ENCODE measurements at regions not wholly inside any gene's neighbourhood (a gene's known extent, or its start where the extent isn't known, plus 50 kb on each side); places are given as distances from the start of the nearest gene placed in this dataset.

DNA sequence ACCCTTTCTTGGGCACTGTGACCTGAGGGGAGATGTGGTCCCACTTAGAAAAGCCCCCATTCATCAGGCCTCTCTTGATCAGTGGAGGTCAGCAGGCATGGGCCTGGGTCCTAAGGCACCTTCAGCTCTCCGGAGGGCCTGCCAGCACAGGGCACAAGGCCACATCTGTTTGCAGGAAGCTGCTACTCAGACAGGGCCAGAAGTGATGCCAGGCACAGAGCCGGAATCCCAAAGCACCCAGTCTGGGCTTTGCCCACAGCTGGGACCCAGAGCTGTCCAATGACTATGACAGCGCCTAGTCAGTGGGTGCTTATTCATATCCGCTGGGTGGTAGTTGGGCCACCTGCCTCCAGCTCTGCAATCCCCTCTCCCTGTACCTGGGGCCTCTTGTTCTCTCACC lies 63.2 kb upstream of the ELN start:
- no peak for ATAC-seq
- DNase-seq = no peak

DNA sequence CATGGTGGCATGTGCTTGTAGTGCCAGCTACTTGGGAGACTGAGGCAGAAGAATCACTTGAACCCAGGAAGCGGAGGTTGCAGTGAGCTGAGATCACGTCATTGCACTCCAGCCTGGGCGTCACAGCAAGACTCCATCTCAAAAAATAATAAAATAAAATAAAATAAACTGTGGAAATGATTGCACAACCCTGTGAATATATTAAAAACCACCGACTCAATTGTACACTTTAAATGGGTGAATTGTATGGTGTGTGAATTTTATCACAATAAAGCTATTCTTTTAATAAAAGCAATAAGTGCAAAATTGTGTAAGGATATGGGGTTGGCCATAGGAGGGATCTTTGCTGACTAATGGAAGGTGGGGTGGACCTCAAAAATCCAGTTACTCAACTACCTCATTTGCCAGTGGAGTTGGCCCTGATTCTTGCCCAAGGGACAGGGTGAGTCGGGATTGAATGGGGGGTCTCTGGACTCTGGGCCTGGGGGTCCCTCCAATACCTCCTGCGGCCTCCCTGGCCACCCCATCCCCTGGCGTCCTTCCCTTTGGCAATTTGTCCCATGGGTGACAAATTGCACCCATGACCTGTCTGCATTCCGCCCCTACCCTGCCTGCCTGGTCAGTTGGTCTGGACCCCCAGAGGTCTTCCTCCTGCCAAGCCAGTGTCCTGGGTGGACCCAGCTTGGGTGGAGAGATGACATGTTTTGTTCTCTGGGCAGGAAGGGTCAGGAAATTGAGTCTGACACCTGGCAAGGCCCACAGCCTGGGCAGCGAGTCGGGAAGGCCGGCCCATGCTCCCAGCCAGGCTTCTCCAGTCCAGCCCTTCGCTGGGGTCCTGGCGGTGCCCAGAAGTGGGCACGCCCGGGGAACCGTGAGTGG lies 61.7 kb upstream of the ELN start:
- ATAC-seq = no peak
- DNase-seq = no peak

DNA sequence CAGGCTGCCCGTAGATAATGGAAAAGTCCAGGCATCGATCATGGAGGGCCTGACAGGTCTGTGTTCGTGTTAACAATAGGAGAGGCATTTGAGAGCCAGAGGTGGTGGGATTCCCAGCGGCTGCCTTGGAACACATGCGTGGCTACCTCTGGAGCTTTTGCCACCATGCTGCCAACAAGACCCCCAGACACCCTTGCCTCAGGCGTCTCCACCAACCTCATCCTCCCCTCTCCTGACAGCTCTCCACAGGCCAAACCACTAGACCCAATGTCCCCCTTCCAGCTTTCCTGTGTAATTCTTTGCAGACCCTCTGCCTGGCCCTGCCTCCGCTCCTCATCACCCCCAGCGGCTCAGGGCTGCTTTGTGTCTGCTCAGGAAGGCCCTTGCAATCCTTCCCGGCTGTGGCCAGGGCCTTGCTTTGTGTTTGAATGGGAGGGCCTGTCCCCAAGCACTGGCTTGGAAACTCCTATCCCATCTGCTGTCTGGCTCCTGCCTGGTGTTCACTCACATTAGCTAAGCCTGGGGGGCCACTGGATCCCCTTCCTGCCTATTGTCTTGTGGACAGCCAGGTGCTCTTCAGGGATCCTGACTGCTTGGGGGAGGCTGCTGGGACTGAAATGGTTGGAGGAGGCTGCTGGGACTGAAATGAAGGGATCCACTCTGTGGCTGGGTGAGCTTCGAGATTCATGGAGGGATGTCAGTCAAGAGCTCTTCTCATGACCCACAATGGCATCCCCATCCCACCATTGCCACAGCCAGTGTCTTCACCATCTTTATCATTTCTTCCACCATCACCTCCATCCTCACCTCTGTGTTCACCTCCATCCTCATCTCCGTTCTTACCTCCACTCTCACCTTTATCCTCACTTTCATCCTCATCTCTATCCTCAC lies 60.8 kb upstream of the ELN start:
- no peak for ATAC-seq
- no peak for DNase-seq

DNA sequence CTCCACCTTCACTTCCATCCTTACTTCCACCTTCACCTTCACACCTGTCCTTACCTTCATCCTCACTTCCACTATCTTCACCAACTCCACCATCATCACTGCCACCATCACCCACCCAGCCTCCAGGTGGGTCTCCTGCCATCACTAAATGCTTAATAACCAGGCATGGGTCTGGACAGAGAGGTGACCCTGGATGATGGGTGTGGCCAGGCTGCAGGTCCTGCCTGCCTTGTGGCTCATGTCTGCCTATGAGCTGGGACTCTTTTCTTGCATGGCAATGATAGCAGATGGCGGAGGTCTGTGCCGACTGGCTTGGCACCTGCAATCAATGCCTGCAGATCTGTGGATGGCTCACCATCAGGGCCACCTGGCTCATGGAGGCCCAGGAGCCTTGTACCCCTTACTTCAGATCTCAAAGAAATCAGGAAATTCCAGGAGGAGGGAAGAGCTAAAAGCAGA lies 60.1 kb upstream of the ELN start:
- DNase-seq (no peak), ATAC-seq (no peak)

DNA sequence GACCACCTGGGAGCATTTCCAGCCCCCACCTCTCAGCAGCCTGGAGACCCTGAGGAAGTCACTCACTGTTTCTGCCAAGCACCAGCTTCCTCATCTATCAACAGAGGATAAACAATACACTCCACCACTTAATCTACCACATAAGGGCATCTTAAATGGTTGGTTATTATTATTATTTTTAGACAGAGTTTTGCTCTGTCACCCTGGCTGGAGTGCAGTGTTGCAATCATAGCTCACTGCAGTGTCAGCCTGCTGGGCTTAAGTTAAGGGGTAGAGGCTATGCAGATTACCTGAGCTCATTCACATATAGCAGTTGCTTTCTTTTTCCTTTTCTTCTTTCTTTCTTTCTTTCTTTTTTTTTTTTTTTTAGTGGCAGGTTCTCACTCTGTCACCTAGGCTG lies 59.5 kb upstream of the ELN start:
- ATAC-seq (no peak), DNase-seq (no peak)

DNA sequence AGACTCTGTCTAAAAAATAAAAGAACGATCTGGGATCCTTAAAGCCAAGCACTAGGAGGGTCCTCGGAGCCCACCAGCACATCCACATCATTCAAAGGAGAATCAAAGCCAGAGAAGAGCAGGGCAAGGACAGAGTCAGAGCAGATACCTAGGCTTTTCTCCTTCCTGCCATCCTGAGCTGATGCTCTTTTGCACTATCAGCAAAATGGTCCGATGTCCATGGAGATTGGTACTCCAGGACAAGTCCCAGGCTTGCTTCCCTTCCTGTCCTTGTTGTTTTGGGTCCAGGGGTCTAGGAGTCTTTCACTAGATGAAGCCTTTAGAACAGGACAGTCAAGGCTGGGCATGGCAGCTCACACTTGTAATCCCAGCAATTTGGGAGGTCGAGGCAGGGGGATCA lies 58.0 kb upstream of the ELN start:
- no peak for DNase-seq
- ATAC-seq = no peak

DNA sequence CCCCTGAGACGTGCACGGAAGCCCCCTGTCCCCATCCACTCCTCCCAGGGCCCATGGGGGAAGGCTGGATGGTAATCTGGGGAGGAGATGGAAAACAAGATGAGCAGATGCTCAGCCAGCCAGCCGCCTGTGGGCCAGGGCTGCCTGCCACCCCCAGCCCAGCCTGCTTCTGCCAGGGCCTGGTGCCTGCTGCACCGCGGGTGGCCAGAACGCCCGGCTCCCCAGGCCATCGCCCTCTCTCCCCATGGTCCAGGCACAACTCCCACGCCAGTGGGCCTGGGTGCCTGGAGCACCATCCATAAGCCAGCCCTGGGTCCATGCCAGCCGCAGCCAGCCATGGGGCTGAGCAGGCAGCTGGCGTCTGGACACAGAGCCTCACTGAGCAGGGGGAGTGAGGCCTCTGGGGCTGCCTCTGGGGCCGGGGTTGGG lies 57.2 kb upstream of the ELN start:
- no peak for DNase-seq
- ATAC-seq = no peak

DNA sequence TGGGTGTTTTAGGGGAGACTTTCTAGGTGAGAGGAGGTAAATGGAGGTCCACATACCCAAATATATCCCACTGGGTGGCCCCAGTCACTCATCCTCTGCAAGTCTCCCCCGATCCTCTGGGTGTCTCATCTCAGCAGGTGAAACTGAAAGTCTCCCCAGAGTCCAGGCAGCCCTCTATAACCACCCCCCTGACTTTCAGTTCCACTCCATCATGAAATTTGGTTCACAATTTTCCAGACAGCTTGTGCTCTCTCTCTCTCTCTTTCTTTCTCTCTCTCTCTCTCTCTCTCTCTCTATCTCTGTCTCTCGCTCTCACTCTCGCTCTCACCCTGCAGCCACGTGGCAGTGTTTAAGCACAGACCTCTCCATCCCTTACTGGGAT lies 56.7 kb upstream of the ELN start:
- DNase-seq (no peak), ATAC-seq (peak; percentile 28)

DNA sequence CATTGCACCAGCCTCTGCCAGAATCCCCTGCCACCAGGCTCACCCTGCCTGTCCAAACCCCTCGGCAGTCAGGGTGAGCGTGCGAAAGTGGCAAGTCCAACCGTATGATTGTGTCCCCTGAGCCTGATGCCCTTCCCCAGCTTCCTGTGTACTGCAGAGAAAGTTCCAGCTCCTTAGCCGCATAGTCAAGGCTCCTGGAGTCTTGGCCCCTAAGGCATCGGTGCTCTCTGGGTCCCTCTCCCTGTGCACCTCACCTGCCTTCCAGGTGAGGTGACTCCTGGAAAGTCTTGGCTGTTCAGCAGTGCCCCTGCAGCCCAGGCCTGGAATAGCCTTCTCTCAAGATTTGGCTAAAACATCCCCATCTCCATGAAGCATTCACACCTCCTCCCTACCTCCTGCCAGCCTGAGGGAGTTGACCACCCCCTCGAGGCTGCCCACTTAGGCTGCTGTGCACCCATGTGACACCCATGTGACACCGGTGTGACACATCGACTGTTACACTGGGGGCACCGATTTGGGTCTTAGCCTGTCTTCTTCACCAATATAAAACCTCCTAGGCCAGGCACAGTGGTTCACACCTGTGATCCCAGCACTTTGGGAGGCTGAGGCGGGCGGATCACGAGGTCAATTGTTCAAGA lies 56.1 kb upstream of the ELN start:
- no peak for ATAC-seq
- DNase-seq = no peak

DNA sequence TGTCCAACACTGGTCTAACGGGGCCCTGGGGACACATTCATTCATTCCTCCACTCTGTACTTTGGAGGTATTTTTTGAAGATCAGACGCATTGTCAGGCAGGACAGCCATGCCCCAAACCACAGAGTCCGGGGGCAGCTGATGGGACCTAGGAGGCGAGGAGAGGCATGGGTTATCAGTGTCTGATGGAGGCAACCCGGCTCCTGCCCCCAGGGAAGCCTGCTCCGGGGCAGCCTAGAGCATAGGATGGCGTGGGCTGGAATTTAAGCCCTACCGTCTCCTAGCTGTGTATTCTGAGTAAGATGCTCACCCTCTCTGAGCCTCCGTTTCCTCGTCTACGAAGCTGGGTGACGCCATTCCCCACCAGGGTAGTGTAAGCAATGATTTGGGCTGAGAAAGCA lies 55.4 kb upstream of the ELN start:
- DNase-seq (no peak), ATAC-seq (no peak)

DNA sequence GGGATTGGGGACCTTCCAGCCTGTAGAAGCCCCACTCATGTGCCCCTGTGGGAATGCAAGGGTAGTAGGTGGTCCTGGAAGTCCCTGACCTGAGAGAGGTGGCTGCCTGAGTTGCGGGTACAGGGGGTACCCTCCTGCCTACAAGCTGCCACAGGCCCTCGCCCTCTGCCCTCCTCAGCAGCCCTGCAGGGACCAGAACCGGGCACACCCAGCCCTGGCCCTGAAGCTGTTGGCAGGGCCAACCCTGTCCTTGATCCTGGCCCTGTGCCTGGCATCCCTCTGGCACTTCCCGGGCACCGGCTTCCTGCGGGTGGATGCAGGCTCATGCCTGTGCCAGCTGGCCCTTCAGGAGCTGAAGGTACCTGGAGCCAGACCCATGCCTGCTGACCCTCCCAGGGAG lies 54.9 kb upstream of the ELN start:
- DNase-seq (no peak), ATAC-seq (no peak)

DNA sequence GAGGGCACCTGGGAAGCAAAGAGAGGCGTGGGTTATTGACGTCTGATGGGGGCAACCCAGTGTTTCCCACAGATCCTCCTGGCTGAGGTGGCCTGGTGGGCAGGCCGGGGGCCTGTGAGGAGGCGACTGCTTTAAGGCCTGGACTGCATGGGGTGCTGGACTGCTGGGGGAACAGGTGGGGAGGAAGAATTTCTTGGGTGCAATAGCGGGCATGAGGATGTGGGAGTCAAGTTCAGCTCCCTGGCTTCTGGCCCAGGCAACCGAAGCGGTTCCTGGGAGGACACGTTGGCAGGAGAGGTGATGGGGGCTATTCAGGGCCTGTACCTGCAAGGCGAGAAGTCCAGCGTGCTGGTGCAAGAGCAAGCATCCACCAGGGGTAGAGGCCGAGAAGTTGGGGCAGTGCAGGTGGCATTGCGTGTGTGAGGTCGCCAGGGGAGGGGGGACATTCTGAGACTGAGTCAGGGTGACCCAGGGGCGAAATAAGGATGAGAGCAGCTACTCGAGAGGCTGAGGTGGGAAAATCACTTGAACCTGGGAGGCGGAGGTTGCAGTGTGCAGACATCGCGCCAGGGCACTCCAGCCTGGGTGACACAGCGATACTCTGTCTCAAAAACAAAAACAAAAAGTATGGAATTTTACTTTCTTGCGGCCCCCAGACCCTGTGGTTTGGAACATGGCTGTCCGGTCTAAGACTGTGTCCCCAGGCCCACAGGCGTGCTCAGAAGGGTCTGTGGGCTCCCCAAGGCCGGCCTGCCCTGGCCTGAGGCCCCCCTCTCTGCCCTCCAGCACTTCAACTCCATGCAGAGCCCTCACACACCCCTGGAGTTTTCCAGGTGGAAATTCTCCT lies 53.6 kb upstream of the ELN start:
- no peak for DNase-seq
- ATAC-seq = no peak

DNA sequence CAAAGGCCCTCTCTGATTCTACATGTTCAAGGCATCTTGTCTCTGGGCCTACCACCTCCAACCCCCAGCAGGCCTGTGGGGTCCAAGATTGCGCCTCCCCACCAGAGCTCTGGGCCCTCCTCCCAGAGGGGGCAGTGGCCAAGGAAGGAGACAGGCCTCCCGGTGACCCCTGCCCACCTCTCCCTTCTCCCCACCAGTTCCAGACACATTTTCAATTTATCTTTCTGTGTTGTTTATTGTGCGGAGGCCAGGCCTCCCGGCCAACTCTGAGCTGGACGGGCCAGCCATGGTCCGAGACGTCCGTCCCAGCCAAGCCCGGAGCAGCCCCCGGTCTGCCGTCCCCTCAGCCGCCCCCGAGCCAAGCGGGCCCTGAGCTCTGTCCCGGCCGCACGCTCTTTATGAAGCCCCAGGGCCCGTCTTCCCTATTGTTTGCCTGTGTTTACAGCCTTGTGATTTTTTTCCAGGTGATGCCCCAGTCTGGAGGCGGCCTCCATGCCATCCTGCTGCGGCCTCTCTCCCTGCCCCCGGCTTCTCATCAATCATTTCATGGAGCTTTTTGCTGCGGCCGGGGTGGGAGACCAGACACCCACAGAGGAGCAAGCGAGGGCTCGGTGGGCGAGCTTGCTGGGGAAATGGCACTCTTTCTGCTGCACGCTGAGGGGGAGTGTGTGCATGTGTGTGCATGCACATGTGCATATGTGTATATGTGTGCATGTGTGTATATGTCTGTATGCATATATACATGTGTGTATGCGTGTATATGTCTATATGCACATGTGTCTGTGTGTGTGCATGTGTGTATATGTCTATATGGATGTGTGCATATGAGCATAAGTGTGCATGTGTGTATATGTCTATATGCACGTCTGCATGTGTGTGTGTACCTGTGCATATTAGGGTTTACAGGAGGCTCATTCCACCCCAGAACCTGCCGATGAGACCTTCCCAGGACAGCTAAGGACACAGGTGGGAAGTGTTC lies 52.7 kb upstream of the ELN start:
- DNase-seq (no peak), ATAC-seq (no peak)

DNA sequence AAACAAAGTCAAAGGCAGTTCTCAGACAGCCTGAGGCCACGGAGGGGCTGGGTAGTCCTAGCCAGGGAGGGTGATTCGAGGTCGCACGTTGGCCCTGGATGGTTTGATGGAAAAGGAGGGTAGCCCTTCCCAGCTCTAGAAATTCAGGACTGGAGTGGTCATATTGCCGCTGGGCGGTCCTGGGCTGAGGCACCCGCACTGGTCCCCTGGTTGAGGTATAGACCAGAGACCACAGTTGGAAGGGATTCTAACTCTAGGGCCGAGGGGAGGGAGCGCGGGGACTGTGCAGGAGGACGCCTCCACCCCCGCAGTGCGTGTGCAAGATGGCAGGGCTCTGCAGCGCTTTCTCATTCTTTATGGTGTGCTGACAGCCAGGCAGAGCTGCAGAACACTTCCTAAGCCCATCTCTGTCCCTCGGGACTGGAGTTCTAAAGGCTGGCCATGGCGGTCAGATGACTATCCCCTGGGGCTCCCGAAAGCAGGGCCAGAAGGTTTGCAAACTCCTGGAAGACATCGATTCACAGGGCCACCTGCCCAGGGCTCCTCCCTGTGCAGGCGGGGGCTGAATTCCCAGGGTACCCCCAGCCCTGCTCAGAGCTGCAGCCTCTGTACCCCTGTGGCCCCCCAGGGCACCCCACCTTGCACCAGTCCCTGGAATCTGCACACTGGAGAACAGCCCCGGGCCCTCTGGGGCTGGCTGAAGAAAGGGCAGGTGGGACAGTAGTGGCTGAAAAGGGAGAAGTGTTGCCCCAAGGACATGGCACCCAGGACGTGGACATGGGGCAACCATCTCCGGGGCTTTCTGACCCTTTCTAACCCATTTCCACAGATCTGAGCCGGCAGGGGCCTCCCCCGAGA lies 51.0 kb upstream of the ELN start:
- ATAC-seq = no peak
- DNase-seq = no peak

DNA sequence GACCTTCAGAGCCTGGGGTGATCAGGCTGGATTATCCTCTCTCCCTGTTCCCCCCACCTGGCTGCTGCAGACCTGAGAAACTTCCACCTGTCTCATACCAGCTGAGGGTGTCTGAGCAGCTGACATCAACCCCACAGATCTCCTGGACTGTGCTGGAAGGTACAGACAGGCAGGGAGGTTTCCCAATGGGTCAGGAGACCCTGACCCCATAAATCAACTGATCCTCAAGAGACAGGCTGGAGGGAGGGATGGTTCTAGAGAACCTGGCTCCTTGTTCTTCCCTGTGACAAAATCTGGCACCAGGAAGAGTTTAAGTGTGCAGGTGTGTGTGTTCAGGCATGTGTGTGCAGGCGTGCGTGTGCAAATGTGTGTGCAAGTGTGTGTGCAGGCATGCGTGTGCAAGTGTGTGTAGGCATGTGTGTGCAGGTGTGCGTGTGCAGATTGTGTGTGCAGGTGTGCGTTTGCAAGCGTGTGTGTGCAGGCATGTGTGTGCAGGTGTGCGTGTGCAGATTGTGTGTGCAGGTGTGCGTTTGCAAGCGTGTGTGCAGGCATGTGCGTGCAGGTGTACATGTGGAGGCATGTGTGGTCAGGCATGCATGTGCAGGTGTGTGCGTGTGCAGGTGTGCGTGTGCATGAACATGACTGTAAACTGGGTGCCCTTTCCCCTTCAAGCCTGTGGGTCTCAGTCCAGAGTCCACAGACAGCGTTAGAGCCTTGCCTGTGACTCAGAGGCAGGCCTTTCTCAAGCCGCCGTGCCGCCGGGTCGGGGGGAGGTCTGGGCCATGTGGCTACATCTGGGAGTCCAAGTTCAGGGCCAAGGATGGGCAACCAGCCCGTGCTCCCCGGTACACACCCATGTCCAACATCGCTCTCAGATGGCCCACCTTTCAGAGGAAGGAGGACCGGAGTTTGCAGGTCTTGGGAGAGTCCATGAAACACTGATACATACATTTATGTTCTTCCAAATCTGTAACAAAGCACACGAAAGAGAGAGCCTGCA lies 50.1 kb upstream of the ELN start:
- no peak for ATAC-seq
- no peak for DNase-seq

Data from stimulated activated naive CD8-positive, alpha-beta T cell treated with anti-CD3 and anti-CD28 coated beads, Interleukin-15, Interleukin-2, amounts not matched to agents 100 U/mL and 50 U/mL, for 24 hours (primary cell).